Fibroblast of lung (primary cell): ENCODE measurements at regions not wholly inside any gene's neighbourhood (a gene's known extent, or its start where the extent isn't known, plus 50 kb on each side); places are given as distances from the start of the nearest gene placed in this dataset.

Experiments used
- DNase-seq, 2 donors: peaks; one replicate each; pipeline versions ENCODE4 v3.0.0 to v3.0.0-alpha.2; 2010; ENCODE audit warnings: low read depth in 2 of 2
- H2AFZ ChIP-seq: 2 replicates; pipeline ENCODE4 v1.5.1; 2012; ENCODE audit warnings: low read length, control low read depth, inconsistent platforms
- H3K27ac ChIP-seq: 2 replicates; pipeline ENCODE4 v1.5.1; 2011; ENCODE audit warnings: low read length, control low read depth; ENCODE audit not compliant: insufficient read depth
- H3K27me3 ChIP-seq: 2 replicates; pipeline ENCODE4 v1.5.1; 2011; ENCODE audit warnings: mild to moderate bottlenecking, low read length; ENCODE audit not compliant: control insufficient read depth, insufficient read depth
- H3K36me3 ChIP-seq: 2 replicates; pipeline ENCODE4 v1.5.1; 2011; ENCODE audit warnings: low read length; ENCODE audit not compliant: control insufficient read depth, insufficient read depth
- H3K4me1 ChIP-seq: 2 replicates; pipeline ENCODE4 v1.5.1; 2011; ENCODE audit warnings: low read length; ENCODE audit not compliant: control insufficient read depth, insufficient read depth; ENCODE audit errors: extremely low read depth
- H3K4me2 ChIP-seq: 2 replicates; pipeline ENCODE4 v1.5.1; 2011; ENCODE audit warnings: low read length, control low read depth; ENCODE audit not compliant: insufficient read depth; ENCODE audit errors: extremely low read depth
- H3K4me3 ChIP-seq, 4 experiments: fragments of 200-600 bp in 1 of 4; sonication (generic) in 1 of 4; replicated peaks in 1 of 4; 2 replicates each; pipeline ENCODE4 v1.5.1; 2011 to 2016; ENCODE audit warnings: low read length in 4 of 4, low read depth in 3 of 4, mild to moderate bottlenecking in 3 of 4, control low read depth in 2 of 4, inconsistent platforms in 1 of 4, mixed read lengths in 1 of 4; ENCODE audit not compliant: insufficient read depth in 1 of 4; ENCODE audit errors: control extremely low read depth in 1 of 4
- H3K79me2 ChIP-seq: 2 replicates; pipeline ENCODE4 v1.5.1; 2012; ENCODE audit warnings: mild to moderate bottlenecking, low read length, inconsistent platforms; ENCODE audit not compliant: control insufficient read depth, insufficient read depth
- H3K9ac ChIP-seq: 2 replicates; pipeline ENCODE4 v1.5.1; 2011; ENCODE audit warnings: mild to moderate bottlenecking, low read length, control low read depth; ENCODE audit not compliant: insufficient read depth
- H3K9me3 ChIP-seq: 2 replicates; pipeline ENCODE4 v1.5.1; 2012; ENCODE audit warnings: low read depth, low read length; ENCODE audit not compliant: control insufficient read depth, insufficient read depth
- H4K20me1 ChIP-seq: 2 replicates; pipeline ENCODE4 v1.5.1; 2011; ENCODE audit warnings: low read length; ENCODE audit not compliant: control insufficient read depth, insufficient read depth; ENCODE audit errors: extremely low read depth
- EZH2 ChIP-seq: IDR thresholded peaks from 2 replicates; pipeline ENCODE4 v1.5.1; 2012; ENCODE audit warnings: low read length, control low read depth, mild to moderate bottlenecking; ENCODE audit errors: missing control alignments
- TF ChIP-seq, protein P1 (sequence below), 2 donors: IDR thresholded peaks in 1 of 2; conservative IDR thresholded peaks in 1 of 2; 1 replicate in 1 of 2; 2 replicates in 1 of 2; pipeline ENCODE4 v1.5.1; 2011 to 2012; ENCODE audit warnings: low read length in 2 of 2, control low read depth in 1 of 2, inconsistent platforms in 1 of 2, low read depth in 1 of 2, mild to moderate bottlenecking in 1 of 2

GRCh38 chr15:93983526-93983925 lies 247.8 kb upstream of the MCTP2 start:
- H3K4me3 ChIP-seq, result no peak overlapping the region
- no peaks in the 10 kb centered on the region for H3K9me3 ChIP-seq
- DNase-seq, result no peak
- H3K36me3 ChIP-seq, result no peaks in the 10 kb centered on the region
- H2AFZ ChIP-seq, result no peak overlapping the region
- H3K27ac ChIP-seq, result no peak overlapping the region
- no peak overlapping the region for H3K9ac ChIP-seq
- H3K4me2 ChIP-seq, result no peak overlapping the region
- H4K20me1 ChIP-seq, result no peaks in the 10 kb centered on the region
- TF ChIP-seq, protein P1, sequence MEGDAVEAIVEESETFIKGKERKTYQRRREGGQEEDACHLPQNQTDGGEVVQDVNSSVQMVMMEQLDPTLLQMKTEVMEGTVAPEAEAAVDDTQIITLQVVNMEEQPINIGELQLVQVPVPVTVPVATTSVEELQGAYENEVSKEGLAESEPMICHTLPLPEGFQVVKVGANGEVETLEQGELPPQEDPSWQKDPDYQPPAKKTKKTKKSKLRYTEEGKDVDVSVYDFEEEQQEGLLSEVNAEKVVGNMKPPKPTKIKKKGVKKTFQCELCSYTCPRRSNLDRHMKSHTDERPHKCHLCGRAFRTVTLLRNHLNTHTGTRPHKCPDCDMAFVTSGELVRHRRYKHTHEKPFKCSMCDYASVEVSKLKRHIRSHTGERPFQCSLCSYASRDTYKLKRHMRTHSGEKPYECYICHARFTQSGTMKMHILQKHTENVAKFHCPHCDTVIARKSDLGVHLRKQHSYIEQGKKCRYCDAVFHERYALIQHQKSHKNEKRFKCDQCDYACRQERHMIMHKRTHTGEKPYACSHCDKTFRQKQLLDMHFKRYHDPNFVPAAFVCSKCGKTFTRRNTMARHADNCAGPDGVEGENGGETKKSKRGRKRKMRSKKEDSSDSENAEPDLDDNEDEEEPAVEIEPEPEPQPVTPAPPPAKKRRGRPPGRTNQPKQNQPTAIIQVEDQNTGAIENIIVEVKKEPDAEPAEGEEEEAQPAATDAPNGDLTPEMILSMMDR (conservative IDR thresholded peaks at IDR 0.05 in 1 of 2, IDR thresholded peaks at IDR 0.05 in 1 of 2; ENCODE audit: low read depth in 1 of 2, low read length in 2 of 2), result no peak
- no peak for TF ChIP-seq EZH2
- H3K4me1 ChIP-seq, result no peaks in the 10 kb centered on the region
- H3K27me3 ChIP-seq, result no peaks in the 10 kb centered on the region
- H3K79me2 ChIP-seq, result no peaks in the 10 kb centered on the region

DNA sequence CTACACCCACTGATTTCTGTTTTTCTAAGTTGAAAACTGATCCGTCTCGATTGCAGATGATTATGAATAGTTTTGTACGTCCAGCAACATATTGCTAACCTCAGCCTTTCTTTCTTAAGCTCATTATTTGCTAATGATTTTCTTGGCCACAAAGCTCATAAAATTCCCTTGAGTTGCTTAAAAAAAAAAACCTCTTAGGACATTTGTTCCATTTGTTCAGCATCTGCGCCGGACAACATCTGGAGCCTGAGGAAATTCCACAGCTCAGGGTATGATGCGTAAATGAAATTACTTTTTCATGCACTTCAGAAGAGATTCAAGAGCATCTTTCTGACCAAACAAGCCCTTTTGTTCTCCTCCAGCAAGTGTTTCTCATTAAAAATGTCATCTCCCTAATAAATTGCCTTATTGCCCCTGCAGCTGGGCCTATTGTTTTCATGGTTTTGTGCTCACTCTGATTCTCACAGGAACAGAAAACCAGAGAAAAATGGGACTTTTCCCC lies 249.1 kb upstream of the MCTP2 start:
- H2AFZ ChIP-seq, result no peak overlapping the region
- H3K4me1 ChIP-seq, result no peaks in the 10 kb centered on the region
- H3K27me3 ChIP-seq, result no peaks in the 10 kb centered on the region
- H3K9ac ChIP-seq, result no peak overlapping the region
- no peak overlapping the region for H3K4me2 ChIP-seq
- H3K36me3 ChIP-seq, result no peaks in the 10 kb centered on the region
- H3K79me2 ChIP-seq, result no peaks in the 10 kb centered on the region
- no peak overlapping the region for H3K4me3 ChIP-seq
- no peak for TF ChIP-seq EZH2
- TF ChIP-seq, protein P1 (conservative IDR thresholded peaks at IDR 0.05 in 1 of 2, IDR thresholded peaks at IDR 0.05 in 1 of 2; ENCODE audit: low read depth in 1 of 2, low read length in 2 of 2), result no peak
- H3K9me3 ChIP-seq, result no peaks in the 10 kb centered on the region
- DNase-seq, result peak in 1 of 2 donors; percentile 20
- no peaks in the 10 kb centered on the region for H4K20me1 ChIP-seq
- H3K27ac ChIP-seq, result no peak overlapping the region

DNA sequence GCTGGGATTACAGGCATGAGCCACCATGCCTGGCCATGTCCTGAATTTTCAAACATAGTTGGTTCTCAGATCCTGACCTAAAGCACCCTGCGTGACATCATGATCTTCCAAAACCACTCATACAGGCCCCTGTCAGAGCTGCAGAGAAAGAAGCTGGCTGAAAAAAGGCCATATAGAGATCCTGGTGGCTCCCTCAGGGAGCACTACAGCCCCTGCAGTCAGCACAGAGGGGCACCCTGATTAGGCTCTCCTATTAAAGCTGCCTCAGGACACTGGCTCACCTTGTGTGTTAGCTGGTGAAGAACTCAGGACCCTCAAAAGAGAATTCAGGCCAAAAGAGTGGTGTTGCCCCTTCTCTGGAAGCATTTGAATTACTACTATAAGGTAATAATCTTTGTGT lies 249.7 kb upstream of the MCTP2 start:
- H3K4me3 ChIP-seq, result no peak overlapping the region
- no peaks in the 10 kb centered on the region for H3K79me2 ChIP-seq
- no peaks in the 10 kb centered on the region for H3K4me1 ChIP-seq
- no peaks in the 10 kb centered on the region for H4K20me1 ChIP-seq
- no peaks in the 10 kb centered on the region for H3K27me3 ChIP-seq
- H3K36me3 ChIP-seq, result no peaks in the 10 kb centered on the region
- H3K9me3 ChIP-seq, result no peaks in the 10 kb centered on the region
- no peak overlapping the region for H2AFZ ChIP-seq
- H3K9ac ChIP-seq, result no peak overlapping the region
- TF ChIP-seq EZH2, result no peak
- TF ChIP-seq, protein P1 (conservative IDR thresholded peaks at IDR 0.05 in 1 of 2, IDR thresholded peaks at IDR 0.05 in 1 of 2; ENCODE audit: low read depth in 1 of 2, low read length in 2 of 2), result no peak
- DNase-seq, result no peak
- no peak overlapping the region for H3K4me2 ChIP-seq
- no peak overlapping the region for H3K27ac ChIP-seq
